AG09319 (cell line): ENCODE measurements at regions not wholly inside any gene's neighbourhood (a gene's known extent, or its start where the extent isn't known, plus 50 kb on each side); places are given as distances from the start of the nearest gene placed in this dataset.

ENCODE experiments used
- DNase-seq: peaks from one replicate; pipeline ENCODE4 v3.0.0-alpha.2; 2010; ENCODE audit warnings: low read depth; ENCODE audit errors: extremely low read depth
- CTCF ChIP-seq: IDR thresholded peaks from 2 replicates; pipeline ENCODE4 v1.5.1; 2011; ENCODE audit warnings: low read depth, mild to moderate bottlenecking, inconsistent platforms, low read length, moderate library complexity

- DNase-seq = no peak
- TF ChIP-seq CTCF = no peak
These were observed 687.1 kb downstream of the IGSF11 start for GRCh38 chr3:118347396-118348168.

- TF ChIP-seq CTCF = no peak
These were observed 686.5 kb downstream of the IGSF11 start for GRCh38 chr3:118348169-118348557.

GRCh38 chr3:118354556-118354955 lies 680.1 kb downstream of the IGSF11 start:
- no peak for DNase-seq
- no peak for TF ChIP-seq CTCF

More at GRCh38 chr3:118348169-118348557, 686.5 kb downstream of the IGSF11 start:
- no peak for DNase-seq

- DNase-seq = no peak
These were observed 664.7 kb downstream of the IGSF11 start for GRCh38 chr3:118369892-118370491.

GRCh38 chr3:118380576-118380975 lies 654.1 kb downstream of the IGSF11 start:
- no peak for TF ChIP-seq CTCF
- DNase-seq = no peak

More at GRCh38 chr3:118369892-118370491, 664.7 kb downstream of the IGSF11 start:
- TF ChIP-seq CTCF = no peak

GRCh38 chr3:118396491-118396890 lies 638.2 kb downstream of the IGSF11 start:
- no peak for DNase-seq
- TF ChIP-seq CTCF = no peak

GRCh38 chr3:118400086-118400485 lies 634.6 kb downstream of the IGSF11 start:
- DNase-seq = no peak

More at GRCh38 chr3:118400086-118400485, 634.6 kb downstream of the IGSF11 start:
- no peak for TF ChIP-seq CTCF
